AG04449 (cell line): ENCODE measurements at regions not wholly inside any gene's neighbourhood (a gene's known extent, or its start where the extent isn't known, plus 50 kb on each side); places are given as distances from the start of the nearest gene placed in this dataset.

Experiments used
- CTCF ChIA-PET: fragments of 350-600 bp; formaldehyde crosslinking; extraction: SDS; loops from one replicate; lab custom pipeline; 2021; ENCODE audit warnings: antibody characterized with exemption; lab: Yijun Ruan, JAX
- POLR2A ChIA-PET: fragments of 400-600, 350-600 bp; formaldehyde crosslinking; extraction: SDS; loops from one replicate; lab custom pipeline; 2020; ENCODE audit warnings: antibody characterized with exemption, inconsistent platforms; lab: Yijun Ruan, JAX
- DNase-seq: peaks from one replicate; pipeline ENCODE4 v3.0.0-alpha.2; 2010; ENCODE audit warnings: low read depth, low spot score
- H3K4me3 ChIP-seq: 2 replicates; pipeline ENCODE4 v1.5.1; 2011; ENCODE audit warnings: low read depth, mild to moderate bottlenecking, control low read depth, low read length
- CTCF ChIP-seq: IDR thresholded peaks from one replicate; pipeline ENCODE4 v1.5.1; 2011; ENCODE audit warnings: mild to moderate bottlenecking, moderate library complexity, low read length, control low read depth, inconsistent platforms; ENCODE audit not compliant: insufficient read depth; ENCODE audit errors: missing control alignments

- no peak for DNase-seq
- H3K4me3 ChIP-seq = no peak overlapping the region
- ChIA-PET POLR2A (no interaction called here), CTCF (no interaction called here)
- TF ChIP-seq CTCF = no peak
Measured at GRCh38 chr16:49017501-49017900, 264.1 kb downstream of the CBLN1 start.

- DNase-seq = no peak
- ChIA-PET CTCF (no interaction called here), POLR2A (no interaction called here)
- TF ChIP-seq CTCF = no peak
- H3K4me3 ChIP-seq = no peak overlapping the region
Measured at GRCh38 chr16:49016461-49016860, 265.2 kb downstream of the CBLN1 start.

GRCh38 chr16:49015225-49015592 is 266.4 kb downstream of the CBLN1 start:
- no peak for DNase-seq
- no peak for TF ChIP-seq CTCF
- H3K4me3 ChIP-seq = no peak overlapping the region
- POLR2A ChIA-PET = no interaction called here
- CTCF ChIA-PET = no interaction called here

- ChIA-PET CTCF (interaction anchor here (1.0 kb wide), 1 partner anchor 328 kb away, joined by 4 read pairs; no protein-coding TSS in a partner anchor), POLR2A (no interaction called here)
- DNase-seq = no peak
- no peak for TF ChIP-seq CTCF
- no peak overlapping the region for H3K4me3 ChIP-seq
Measured at GRCh38 chr16:49014277-49015224, 267.1 kb downstream of the CBLN1 start.

- TF ChIP-seq CTCF = no peak
- ChIA-PET CTCF (interaction anchor here (1.0 kb wide), 1 partner anchor 327 kb away, joined by 4 read pairs; no protein-coding TSS in a partner anchor), POLR2A (no interaction called here)
- no peak overlapping the region for H3K4me3 ChIP-seq
- no peak for DNase-seq
Measured at GRCh38 chr16:49013727-49014080, 267.9 kb downstream of the CBLN1 start.

GRCh38 chr16:49012961-49013726 is 268.5 kb downstream of the CBLN1 start:
- POLR2A ChIA-PET = no interaction called here
- CTCF ChIA-PET = interaction anchor here (1.0 to 1.6 kb wide), 2 partner anchors 9 to 326 kb away, joined by 3 to 4 read pairs; no protein-coding TSS in a partner anchor
- no peak for DNase-seq
- no peak overlapping the region for H3K4me3 ChIP-seq
- TF ChIP-seq CTCF = no peak
